ENCODE measurements at regions not wholly inside any gene's neighbourhood (a gene's known extent, or its start where the extent isn't known, plus 50 kb on each side); places are given as distances from the start of the nearest gene placed in this dataset.

- ATAC-seq (ENCODE audit: insufficient number of reproducible peaks, low FRiP score, low read depth) (no peak), DNase-seq (ENCODE audit: low spot score) (no peak)
- Histone ChIP-seq H3K4me1 (ENCODE audit: control insufficient read depth in 1 of 2, low read depth in 2 of 2) (no peaks in the 10 kb centered on the region), H3K27ac (no peak overlapping the region), H3K9me3 (no peaks in the 10 kb centered on the region), H3K4me3 (no peak overlapping the region), H3K36me3 (no peaks in the 10 kb centered on the region), H3K27me3 (replicated peaks; ENCODE audit: insufficient read depth) (no peaks in the 10 kb centered on the region)
- no peak for TF ChIP-seq CTCF (IDR thresholded peaks at IDR 0.05)
These were observed 555.8 kb upstream of the CDH9 start for GRCh38 chr5:27594141-27594540.

GRCh38 chr5:27592231-27592630 is 553.8 kb upstream of the CDH9 start:
- no peaks in the 10 kb centered on the region for H3K9me3 ChIP-seq
- no peaks in the 10 kb centered on the region for H3K27me3 ChIP-seq (replicated peaks; ENCODE audit: insufficient read depth)
- H3K36me3 ChIP-seq: no peaks in the 10 kb centered on the region
- H3K4me3 ChIP-seq: no peak overlapping the region
- no peak for TF ChIP-seq CTCF (IDR thresholded peaks at IDR 0.05)
- no peak for DNase-seq (ENCODE audit: low spot score)
- no peak overlapping the region for H3K27ac ChIP-seq
- ATAC-seq (ENCODE audit: insufficient number of reproducible peaks, low FRiP score, low read depth): no peak
- no peaks in the 10 kb centered on the region for H3K4me1 ChIP-seq (ENCODE audit: control insufficient read depth in 1 of 2, low read depth in 2 of 2)

GRCh38 chr5:27590503-27590902 is 552.1 kb upstream of the CDH9 start:
- ATAC-seq (ENCODE audit: insufficient number of reproducible peaks, low FRiP score, low read depth) (no peak), DNase-seq (ENCODE audit: low spot score) (no peak)
- no peak overlapping the region for H3K27ac ChIP-seq
- H3K4me3 ChIP-seq: no peak overlapping the region
- H3K4me1 ChIP-seq (ENCODE audit: control insufficient read depth in 1 of 2, low read depth in 2 of 2): no peaks in the 10 kb centered on the region
- no peak for TF ChIP-seq CTCF (IDR thresholded peaks at IDR 0.05)
- no peaks in the 10 kb centered on the region for H3K27me3 ChIP-seq (replicated peaks; ENCODE audit: insufficient read depth)
- no peaks in the 10 kb centered on the region for H3K36me3 ChIP-seq
- H3K9me3 ChIP-seq: no peaks in the 10 kb centered on the region

- Histone ChIP-seq H3K27me3 (replicated peaks; ENCODE audit: insufficient read depth) (no peaks in the 10 kb centered on the region), H3K27ac (no peak overlapping the region), H3K9me3 (no peaks in the 10 kb centered on the region), H3K4me3 (no peak overlapping the region), H3K36me3 (no peaks in the 10 kb centered on the region), H3K4me1 (ENCODE audit: control insufficient read depth in 1 of 2, low read depth in 2 of 2) (no peaks in the 10 kb centered on the region)
- no peak for TF ChIP-seq CTCF (IDR thresholded peaks at IDR 0.05)
- ATAC-seq (ENCODE audit: insufficient number of reproducible peaks, low FRiP score, low read depth): no peak
- no peak for DNase-seq (ENCODE audit: low spot score)
These were observed 539.9 kb upstream of the CDH9 start for GRCh38 chr5:27578279-27578678.

- no peaks in the 10 kb centered on the region for H3K9me3 ChIP-seq
- no peak for ATAC-seq (ENCODE audit: insufficient number of reproducible peaks, low FRiP score, low read depth)
- no peak for TF ChIP-seq CTCF (IDR thresholded peaks at IDR 0.05)
- H3K27me3 ChIP-seq (replicated peaks; ENCODE audit: insufficient read depth): no peaks in the 10 kb centered on the region
- no peak for DNase-seq (ENCODE audit: low spot score)
- H3K4me3 ChIP-seq: no peak overlapping the region
- H3K27ac ChIP-seq: no peak overlapping the region
- no peaks in the 10 kb centered on the region for H3K4me1 ChIP-seq (ENCODE audit: control insufficient read depth in 1 of 2, low read depth in 2 of 2)
- no peaks in the 10 kb centered on the region for H3K36me3 ChIP-seq
These were observed 533.3 kb upstream of the CDH9 start for GRCh38 chr5:27571681-27572080.
